Activated T-cell treated with anti-CD3 and anti-CD28 coated beads, Interleukin-2, amount 50 U/mL, for 72 hours (primary cell): ENCODE measurements at regions not wholly inside any gene's neighbourhood (a gene's known extent, or its start where the extent isn't known, plus 50 kb on each side); places are given as distances from the start of the nearest gene placed in this dataset.

Source experiments
- ATAC-seq, 2 donors: fragments of 150-1000 bp; cut with Tn5 transposase; replicated peaks in 1 of 2; 2 replicates each; pipeline ENCODE4 v1.10.0; 2021; ENCODE audit warnings: moderate library complexity in 2 of 2, mild to moderate bottlenecking in 1 of 2
- DNase-seq, 2 donors: peaks; one replicate each; pipeline ENCODE4 v3.0.0; 2021 to 2022; ENCODE audit warnings: mixed read lengths in 1 of 2
- H3K27ac Mint-ChIP-seq: one replicate; pipeline ENCODE4 v1.8.0; 2022; ENCODE audit warnings: mild to moderate bottlenecking, moderate library complexity, mixed read lengths
- H3K27me3 Mint-ChIP-seq: one replicate; pipeline ENCODE4 v1.8.0; 2022; ENCODE audit warnings: low read depth, mixed read lengths
- H3K36me3 Mint-ChIP-seq, 2 donors: one replicate each; pipeline ENCODE4 v1.8.0; 2022; ENCODE audit warnings: mixed read lengths in 2 of 2, mild to moderate bottlenecking in 1 of 2; ENCODE audit not compliant: insufficient read depth in 2 of 2
- H3K4me1 Mint-ChIP-seq: one replicate; pipeline ENCODE4 v1.8.0; 2022; ENCODE audit warnings: low read depth, mixed read lengths
- H3K4me3 Mint-ChIP-seq, 2 donors: one replicate each; pipeline ENCODE4 v1.8.0; 2022; ENCODE audit warnings: mild to moderate bottlenecking in 2 of 2, mixed read lengths in 2 of 2, moderate library complexity in 2 of 2
- H3K9me3 Mint-ChIP-seq, 2 donors: one replicate each; pipeline ENCODE4 v1.8.0; 2022; ENCODE audit warnings: mixed read lengths in 2 of 2

DNA sequence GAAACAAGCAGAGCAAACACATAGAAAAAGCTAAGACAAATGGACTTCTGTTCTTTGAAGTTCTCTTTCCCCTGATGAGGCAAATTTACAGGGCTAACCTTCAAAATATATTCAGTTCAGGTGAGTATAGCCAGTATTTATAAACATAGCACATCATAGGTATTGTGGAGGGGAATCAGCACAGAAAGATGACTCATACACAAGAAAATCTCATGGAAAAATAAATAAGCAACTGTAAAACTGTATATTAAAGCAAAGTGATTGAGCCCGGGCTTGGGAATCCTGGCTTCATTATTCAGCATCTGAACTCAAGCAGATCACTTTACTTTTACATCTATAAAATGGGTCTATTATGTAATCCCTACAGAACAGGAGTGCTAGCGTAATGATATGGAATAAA is 173.5 kb upstream of the PAPPA start:
- no peaks in the 10 kb centered on the region for H3K4me1 Mint-ChIP-seq
- peaks cover 1 to 5% of the 10 kb centered on the region in 2 donors for H3K9me3 Mint-ChIP-seq
- no peak overlapping the region for H3K27ac Mint-ChIP-seq
- ATAC-seq: no peak
- H3K27me3 Mint-ChIP-seq: no peaks in the 10 kb centered on the region
- H3K4me3 Mint-ChIP-seq: no peak overlapping the region
- H3K36me3 Mint-ChIP-seq: no peaks in the 10 kb centered on the region
- DNase-seq: no peak

DNA sequence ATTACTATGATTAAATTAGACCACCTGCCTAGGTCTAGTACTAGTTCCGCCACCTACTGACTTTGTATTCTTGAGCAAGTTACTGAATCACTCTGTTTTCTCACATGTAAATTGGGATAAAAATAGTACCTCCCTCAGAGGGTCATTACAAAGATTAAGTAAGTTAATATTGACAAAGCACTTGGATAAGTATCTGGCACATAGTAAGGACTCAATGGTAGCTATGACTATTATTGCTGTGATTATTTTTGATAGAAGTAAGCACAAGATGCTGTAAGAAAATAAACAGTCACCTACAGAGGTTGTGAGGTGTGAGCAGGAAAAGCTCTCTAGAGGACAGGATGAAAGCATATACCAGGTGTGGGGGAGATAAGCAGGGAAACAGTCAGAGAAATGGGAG is 173.1 kb upstream of the PAPPA start:
- Mint-ChIP-seq H3K4me1 (no peaks in the 10 kb centered on the region), H3K27me3 (no peaks in the 10 kb centered on the region), H3K4me3 (no peak overlapping the region), H3K27ac (no peak overlapping the region), H3K9me3 (peaks cover 0 to 5% of the 10 kb centered on the region in 2 donors), H3K36me3 (no peaks in the 10 kb centered on the region)
- DNase-seq: no peak
- ATAC-seq: no peak

DNA sequence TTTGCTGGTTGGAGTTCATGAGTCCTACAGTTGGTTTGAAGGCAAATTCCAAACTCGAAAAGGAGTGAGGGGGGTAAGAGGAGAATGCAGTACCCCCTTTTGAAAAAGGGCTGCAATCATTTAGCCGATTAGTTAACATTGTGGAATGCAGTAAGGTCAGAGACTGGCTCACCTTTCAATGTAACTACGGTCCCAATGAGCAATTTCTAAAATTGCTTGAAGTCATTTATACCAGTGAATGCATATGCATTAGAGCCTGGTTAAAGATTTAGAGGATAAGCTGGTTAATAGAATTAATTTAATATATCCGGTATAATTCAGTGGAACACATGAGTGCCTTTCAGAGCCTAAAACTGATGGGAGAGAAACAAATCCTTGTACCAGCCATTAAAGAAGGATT is 172.6 kb upstream of the PAPPA start:
- Mint-ChIP-seq H3K27me3 (no peaks in the 10 kb centered on the region), H3K9me3 (peaks cover 0 to 5% of the 10 kb centered on the region in 2 donors), H3K27ac (no peak overlapping the region), H3K4me3 (no peak overlapping the region), H3K4me1 (no peaks in the 10 kb centered on the region), H3K36me3 (no peaks in the 10 kb centered on the region)
- DNase-seq (no peak), ATAC-seq (no peak)

DNA sequence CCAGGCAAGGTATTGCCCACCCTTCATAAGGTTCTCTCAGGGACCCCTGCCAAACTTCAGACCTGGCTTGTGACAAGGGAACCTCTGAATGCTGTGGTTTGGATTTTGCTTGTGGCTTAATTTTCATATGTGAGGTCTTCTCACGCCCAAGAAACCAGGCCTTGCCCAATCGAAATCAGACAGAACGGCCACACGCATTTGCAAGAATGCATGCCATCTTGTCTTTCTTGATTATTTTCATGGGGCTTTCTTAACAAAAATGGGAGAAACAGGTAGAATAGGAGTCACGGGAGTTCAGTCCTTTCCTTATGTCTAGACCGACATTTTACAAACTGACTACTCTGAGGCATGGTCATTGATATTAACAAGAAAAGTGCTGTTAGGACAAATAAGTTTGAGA is 170.2 kb upstream of the PAPPA start:
- no peaks in the 10 kb centered on the region for H3K4me1 Mint-ChIP-seq

DNA sequence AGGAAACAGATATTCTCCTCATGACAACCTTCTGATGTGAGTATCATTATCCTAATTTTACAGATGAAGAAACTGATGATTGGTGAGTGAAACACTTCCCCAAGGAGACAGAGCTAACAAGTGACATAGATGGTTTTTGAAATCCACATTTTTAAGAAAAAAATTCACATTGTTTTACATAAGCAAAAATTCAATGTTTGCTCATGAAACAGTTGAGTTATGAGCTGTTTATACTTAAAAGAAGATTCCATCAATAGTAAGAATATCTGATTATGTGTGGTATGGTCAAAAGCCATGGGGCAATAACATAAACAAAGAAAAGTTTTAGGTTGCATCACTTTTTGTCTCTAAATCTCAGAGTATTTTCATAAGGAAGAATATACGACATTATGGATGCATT is 167.9 kb upstream of the PAPPA start:
- Mint-ChIP-seq H3K4me3 (no peak overlapping the region), H3K27ac (no peak overlapping the region), H3K9me3 (peaks cover 0 to 7% of the 10 kb centered on the region in 2 donors), H3K4me1 (no peaks in the 10 kb centered on the region), H3K27me3 (no peaks in the 10 kb centered on the region), H3K36me3 (no peaks in the 10 kb centered on the region)
- DNase-seq: no peak
- no peak for ATAC-seq

More for the DNA sequence above, 170.2 kb upstream of the PAPPA start:
- Mint-ChIP-seq H3K9me3 (peaks cover 0 to 5% of the 10 kb centered on the region in 2 donors), H3K4me3 (no peak overlapping the region), H3K27me3 (no peaks in the 10 kb centered on the region), H3K27ac (no peak overlapping the region), H3K36me3 (no peaks in the 10 kb centered on the region)
- ATAC-seq (no peak), DNase-seq (no peak)

DNA sequence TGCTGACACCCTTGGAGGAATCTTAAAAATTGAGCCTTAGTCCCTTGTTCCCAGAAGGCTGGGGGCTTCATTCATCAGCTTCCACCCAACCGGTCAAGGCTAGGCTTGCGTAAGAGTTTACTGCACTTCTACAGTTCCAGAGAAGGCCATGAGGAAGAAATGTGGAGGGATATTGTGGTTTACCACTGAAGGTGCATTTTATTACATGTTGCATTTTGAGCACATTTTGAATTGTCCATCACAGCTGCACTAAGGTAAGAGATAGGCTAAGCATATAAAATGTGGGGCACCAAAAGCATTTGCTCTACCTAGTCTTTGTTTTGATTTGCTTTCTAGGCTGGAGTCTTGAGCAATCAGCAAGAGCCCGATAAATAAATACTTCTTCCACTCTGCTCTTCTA is 167.1 kb upstream of the PAPPA start:
- Mint-ChIP-seq H3K9me3 (peaks cover 0 to 7% of the 10 kb centered on the region in 2 donors), H3K27me3 (no peaks in the 10 kb centered on the region), H3K4me1 (no peaks in the 10 kb centered on the region), H3K4me3 (no peak overlapping the region), H3K27ac (no peak overlapping the region), H3K36me3 (no peaks in the 10 kb centered on the region)
- no peak for DNase-seq
- no peak for ATAC-seq

DNA sequence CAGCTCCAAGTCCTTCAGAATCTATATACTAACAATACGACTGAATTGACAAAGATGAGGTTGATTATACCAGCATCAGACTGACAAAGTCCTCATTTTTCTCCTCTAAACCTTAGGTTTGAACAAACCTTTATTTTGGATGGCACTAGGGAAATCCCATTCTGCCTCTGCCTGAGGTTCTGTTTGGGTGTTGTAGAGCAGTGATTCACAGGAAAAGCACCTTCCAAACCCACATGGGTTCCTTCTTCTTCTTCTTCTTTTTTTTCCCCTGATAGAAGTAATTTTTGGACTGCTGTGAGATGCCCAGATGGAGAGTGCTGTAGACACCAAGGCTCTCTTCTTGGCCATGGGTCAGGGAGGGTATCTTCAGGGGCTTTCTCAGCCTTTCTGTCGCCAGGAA is 164.9 kb upstream of the PAPPA start:
- Mint-ChIP-seq H3K9me3 (peaks cover 6 to 7% of the 10 kb centered on the region in 2 donors), H3K27me3 (no peaks in the 10 kb centered on the region), H3K36me3 (no peaks in the 10 kb centered on the region), H3K27ac (no peak overlapping the region), H3K4me1 (no peaks in the 10 kb centered on the region), H3K4me3 (no peak overlapping the region)
- ATAC-seq: no peak
- DNase-seq: no peak

DNA sequence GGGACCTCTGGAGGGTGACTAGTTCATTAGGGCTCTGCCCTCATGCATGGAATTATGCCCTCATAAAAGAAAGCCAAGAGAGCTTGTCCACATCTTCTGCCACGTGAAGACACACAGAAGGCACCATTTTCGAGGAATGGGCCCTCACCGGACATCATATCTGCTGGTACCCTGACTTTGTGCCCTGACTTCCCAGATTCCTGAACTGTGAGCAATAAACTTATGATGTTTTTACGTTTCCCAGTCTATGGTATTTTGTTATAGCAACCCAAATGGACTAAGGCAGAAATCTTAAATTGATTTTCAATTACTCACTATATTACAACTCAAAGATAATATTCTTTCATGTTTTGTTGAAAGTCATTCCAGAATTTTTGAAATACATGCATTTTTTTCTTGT is 163.8 kb upstream of the PAPPA start:
- DNase-seq: no peak
- no peak overlapping the region for H3K4me3 Mint-ChIP-seq

DNA sequence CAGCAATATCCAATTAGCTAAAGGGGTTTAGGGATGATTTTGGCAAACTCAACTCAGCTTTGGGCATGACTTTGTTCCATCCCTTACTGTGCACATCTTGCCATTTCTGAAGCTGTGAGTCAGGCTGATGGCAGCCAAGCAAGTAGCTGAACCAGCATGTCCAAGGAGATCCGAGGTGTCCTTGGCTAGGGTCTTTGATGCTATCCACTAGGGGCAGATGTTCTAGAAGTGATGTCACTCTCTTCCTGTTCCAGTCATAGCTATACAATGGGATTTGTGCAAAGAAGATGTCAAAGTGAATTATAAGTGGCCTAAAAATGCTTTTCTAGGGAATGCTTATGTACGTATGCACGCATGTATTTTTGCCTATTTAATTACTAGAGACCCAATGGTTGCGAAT is 160.8 kb upstream of the PAPPA start:
- ATAC-seq: no peak
- peaks cover 2 to 6% of the 10 kb centered on the region in 2 donors for H3K9me3 Mint-ChIP-seq

More for the DNA sequence above, 163.8 kb upstream of the PAPPA start:
- H3K27ac Mint-ChIP-seq: no peak overlapping the region
- peaks cover 4 to 6% of the 10 kb centered on the region in 2 donors for H3K9me3 Mint-ChIP-seq
- H3K27me3 Mint-ChIP-seq: no peaks in the 10 kb centered on the region
- no peak for ATAC-seq
- no peaks in the 10 kb centered on the region for H3K36me3 Mint-ChIP-seq
- H3K4me1 Mint-ChIP-seq: no peaks in the 10 kb centered on the region

DNA sequence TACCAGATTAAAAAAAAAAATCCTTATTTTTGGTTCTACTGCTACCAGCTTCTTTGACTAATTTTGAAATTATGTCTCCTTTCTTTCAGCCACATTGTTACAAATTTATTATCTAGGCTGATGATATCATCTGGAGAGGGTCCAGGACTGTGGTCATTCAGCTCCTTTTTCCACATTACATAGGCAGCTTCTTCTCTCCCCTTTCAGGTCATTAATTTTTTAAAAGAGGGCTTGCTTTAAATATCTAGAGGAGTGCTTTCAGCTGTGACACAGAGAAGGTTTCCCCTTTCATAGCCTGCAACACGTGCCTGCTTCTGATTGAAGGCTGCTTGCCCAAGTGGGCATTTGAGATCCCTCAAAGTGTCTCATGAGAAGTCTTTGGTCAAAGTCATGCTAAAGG is 155.7 kb upstream of the PAPPA start:
- Mint-ChIP-seq H3K27me3 (no peaks in the 10 kb centered on the region), H3K36me3 (no peaks in the 10 kb centered on the region), H3K9me3 (peaks cover 3% of the 10 kb centered on the region in 2 donors), H3K4me1 (no peaks in the 10 kb centered on the region), H3K27ac (no peak overlapping the region), H3K4me3 (no peak overlapping the region)
- no peak for DNase-seq
- no peak for ATAC-seq

More for the DNA sequence above, 160.8 kb upstream of the PAPPA start:
- Mint-ChIP-seq H3K27ac (no peak overlapping the region), H3K4me3 (no peak overlapping the region), H3K4me1 (no peaks in the 10 kb centered on the region), H3K36me3 (no peaks in the 10 kb centered on the region), H3K27me3 (no peaks in the 10 kb centered on the region)
- DNase-seq: no peak

DNA sequence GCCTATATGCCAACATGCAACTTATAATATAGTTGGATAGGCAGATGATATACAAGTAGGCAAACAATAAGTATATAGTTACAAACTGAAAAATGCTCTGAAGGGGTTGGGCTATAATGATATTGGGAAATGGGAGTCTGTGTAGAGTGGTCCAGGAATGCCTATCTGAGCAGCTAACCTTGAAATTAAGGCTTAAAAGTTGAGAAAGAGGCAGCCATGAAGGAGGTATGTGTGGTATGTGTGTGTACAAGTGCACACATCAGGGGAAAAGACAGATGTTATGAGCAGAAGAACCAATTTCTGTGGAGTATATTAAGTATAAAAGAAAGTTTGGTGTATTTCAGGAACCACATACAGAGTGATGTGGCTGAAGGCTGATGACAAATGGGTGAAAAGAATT is 154.9 kb upstream of the PAPPA start:
- Mint-ChIP-seq H3K9me3 (peaks cover 3% of the 10 kb centered on the region in 2 donors), H3K27me3 (no peaks in the 10 kb centered on the region), H3K4me1 (no peaks in the 10 kb centered on the region), H3K36me3 (no peaks in the 10 kb centered on the region), H3K4me3 (no peak overlapping the region), H3K27ac (no peak overlapping the region)
- ATAC-seq (no peak), DNase-seq (no peak)

DNA sequence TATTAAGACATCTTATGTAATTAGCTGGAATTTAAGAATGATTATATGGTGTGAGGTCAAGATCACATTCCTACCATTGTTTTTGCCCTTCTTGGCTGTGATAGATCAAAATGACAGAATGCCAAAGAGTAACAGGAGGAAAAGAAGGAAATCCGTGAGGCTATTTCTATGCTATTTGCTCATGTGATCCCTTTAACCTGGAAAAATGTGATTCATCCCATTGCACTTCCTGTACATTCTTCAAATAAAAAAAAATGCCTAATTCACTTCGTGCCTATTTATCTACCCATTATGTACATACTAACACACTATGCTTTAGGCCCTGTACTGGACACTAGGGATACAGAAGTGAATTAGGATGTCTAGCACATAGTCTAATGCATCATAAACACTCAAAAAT is 154.1 kb upstream of the PAPPA start:
- Mint-ChIP-seq H3K4me1 (no peaks in the 10 kb centered on the region), H3K27ac (no peak overlapping the region), H3K9me3 (peaks cover 3% of the 10 kb centered on the region in 2 donors), H3K36me3 (no peaks in the 10 kb centered on the region), H3K27me3 (no peaks in the 10 kb centered on the region), H3K4me3 (no peak overlapping the region)
- ATAC-seq (no peak), DNase-seq (no peak)

DNA sequence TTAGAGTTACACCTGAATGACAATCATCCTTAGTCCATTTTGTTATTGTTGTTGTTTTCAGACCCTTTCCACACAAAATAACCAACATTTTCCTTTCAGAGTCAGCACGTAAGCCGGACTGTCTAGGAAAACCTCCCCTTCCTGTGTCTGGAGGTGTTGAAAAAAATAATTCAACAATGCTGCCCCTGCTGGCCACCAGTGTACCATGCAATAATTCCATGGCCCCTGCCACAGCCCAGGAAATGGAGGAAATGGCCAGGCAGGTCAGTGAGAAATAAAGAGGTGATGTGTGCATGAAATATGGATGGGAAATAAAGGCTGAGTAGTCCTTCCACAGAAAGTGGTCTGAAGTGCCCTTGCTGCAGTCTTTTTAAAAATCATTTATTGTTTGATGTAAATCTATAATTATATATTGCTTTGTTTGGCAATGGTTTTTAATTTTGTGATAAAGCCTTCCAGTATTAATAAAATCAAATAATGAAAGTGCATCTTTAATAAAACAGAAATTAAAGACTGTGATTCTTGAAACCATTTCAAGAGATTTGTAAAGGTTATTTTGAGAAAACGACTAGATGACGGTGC is 152.8 kb upstream of the PAPPA start:
- DNase-seq (no peak), ATAC-seq (no peak)
- Mint-ChIP-seq H3K9me3 (peaks cover 3% of the 10 kb centered on the region in 2 donors), H3K27ac (no peak overlapping the region), H3K4me1 (no peaks in the 10 kb centered on the region), H3K27me3 (no peaks in the 10 kb centered on the region), H3K36me3 (no peaks in the 10 kb centered on the region), H3K4me3 (no peak overlapping the region)

DNA sequence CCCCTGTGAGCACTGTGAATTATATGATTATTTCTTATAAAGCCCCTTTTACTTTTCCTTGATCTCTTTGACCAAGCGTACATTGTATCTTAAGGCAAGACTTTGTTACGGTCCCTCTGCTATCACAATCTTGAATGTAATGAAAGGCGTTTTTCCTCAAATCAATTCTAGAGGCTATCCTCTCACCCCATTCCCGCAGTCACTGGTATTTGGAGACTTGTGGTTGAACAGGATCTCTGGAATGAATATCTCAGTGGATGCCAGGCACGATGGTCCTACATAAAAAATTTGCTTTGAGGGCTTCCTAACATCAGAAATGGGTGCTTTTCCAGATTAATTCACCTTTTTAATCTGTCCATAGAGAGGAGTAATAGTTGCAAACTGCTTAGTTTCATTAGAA is 151.4 kb upstream of the PAPPA start:
- Mint-ChIP-seq H3K9me3 (peaks cover 3% of the 10 kb centered on the region in 2 donors), H3K4me1 (no peaks in the 10 kb centered on the region), H3K36me3 (no peaks in the 10 kb centered on the region), H3K27me3 (no peaks in the 10 kb centered on the region), H3K27ac (no peak overlapping the region), H3K4me3 (no peak overlapping the region)
- DNase-seq: no peak
- ATAC-seq: no peak
